A549 (cell line): ENCODE measurements at regions not wholly inside any gene's neighbourhood (a gene's known extent, or its start where the extent isn't known, plus 50 kb on each side); places are given as distances from the start of the nearest gene placed in this dataset.

Experiments
- CHD2 ChIP-seq: fragments of 150-350 bp; IDR thresholded peaks from 2 replicates; pipeline ENCODE4 v1.6.1; 2014; ENCODE audit warnings: low read length; ENCODE audit not compliant: partially characterized antibody
- CTCF ChIP-seq: fragments of >200 bp; sonication (Bioruptor Twin); formaldehyde crosslinking; IDR thresholded peaks from 3 replicates; pipeline ENCODE4 v1.5.1; 2016
- HDAC2 ChIP-seq: fragments of 200-600 bp; sonication (generic); IDR thresholded peaks from 2 replicates; pipeline ENCODE4 v1.6.1; 2016
- POLR2A ChIP-seq: IDR thresholded peaks from 2 replicates; pipeline ENCODE4 v1.6.1; 2012; ENCODE audit warnings: mild to moderate bottlenecking, low read length
- RAD21 ChIP-seq, 2 experiments: fragments of >200 bp in 1 of 2; sonication (Bioruptor Twin) in 1 of 2; formaldehyde crosslinking in 1 of 2; IDR thresholded peaks in 1 of 2; conservative IDR thresholded peaks in 1 of 2; 2 replicates in 1 of 2; 3 replicates in 1 of 2; pipeline ENCODE4 v1.6.1; 2012 to 2018; ENCODE audit warnings: inconsistent platforms in 1 of 2
- REST ChIP-seq: fragments of 200-600 bp; sonication (generic); IDR thresholded peaks from 2 replicates; pipeline ENCODE4 v1.6.1; 2016; ENCODE audit warnings: antibody characterized with exemption, mild to moderate bottlenecking, moderate library complexity
- RNF2 ChIP-seq: fragments of 200-600 bp; sonication (generic); IDR thresholded peaks from 2 replicates; pipeline ENCODE4 v1.6.1; 2016; ENCODE audit warnings: low read depth, mild to moderate bottlenecking, antibody characterized with exemption, moderate library complexity, borderline replicate concordance
- ZFP36 ChIP-seq: fragments of 450-650 bp; IDR thresholded peaks from 2 replicates; pipeline ENCODE4 v1.6.1; 2014; ENCODE audit warnings: borderline replicate concordance; ENCODE audit not compliant: partially characterized antibody

GRCh38 chr18:26777351-26778053 is 88.0 kb downstream of the AQP4 start:
- TF ChIP-seq CTCF (no peak), POLR2A (no peak), HDAC2 (no peak), RAD21 (conservative IDR thresholded peaks at IDR 0.05 in 1 of 2, IDR thresholded peaks at IDR 0.05 in 1 of 2) (no peak), RNF2 (no peak), CHD2 (no peak), REST (no peak), ZFP36 (no peak)
